ENCODE measurements at regions not wholly inside any gene's neighbourhood (a gene's known extent, or its start where the extent isn't known, plus 50 kb on each side); places are given as distances from the start of the nearest gene placed in this dataset.
"Not testable (repeated sequence)": the region's sequence is repeated elsewhere in the genome, so short reads cannot be mapped to it uniquely, and the experiment has no call there.

DNA sequence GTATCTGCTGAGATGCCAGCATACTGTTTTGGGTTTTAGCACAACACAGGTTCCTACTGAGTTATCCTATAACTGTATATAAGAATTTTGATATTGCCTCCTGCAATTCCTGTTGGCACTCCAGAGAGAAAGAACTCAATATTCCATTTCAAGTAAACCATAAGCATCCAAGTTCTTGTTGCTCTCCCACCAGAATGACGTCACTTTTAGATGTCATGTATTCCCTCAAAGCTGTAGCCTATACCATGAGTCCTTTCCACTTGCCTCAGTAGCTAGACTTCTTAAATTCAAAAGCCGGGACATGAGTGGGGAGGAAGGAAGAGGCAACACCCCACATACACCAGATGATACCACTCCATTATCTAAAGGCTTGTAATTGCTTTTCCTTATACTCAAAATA is 171.5 kb downstream of the ALDH8A1 start:
- DNase-seq = no peak

DNA sequence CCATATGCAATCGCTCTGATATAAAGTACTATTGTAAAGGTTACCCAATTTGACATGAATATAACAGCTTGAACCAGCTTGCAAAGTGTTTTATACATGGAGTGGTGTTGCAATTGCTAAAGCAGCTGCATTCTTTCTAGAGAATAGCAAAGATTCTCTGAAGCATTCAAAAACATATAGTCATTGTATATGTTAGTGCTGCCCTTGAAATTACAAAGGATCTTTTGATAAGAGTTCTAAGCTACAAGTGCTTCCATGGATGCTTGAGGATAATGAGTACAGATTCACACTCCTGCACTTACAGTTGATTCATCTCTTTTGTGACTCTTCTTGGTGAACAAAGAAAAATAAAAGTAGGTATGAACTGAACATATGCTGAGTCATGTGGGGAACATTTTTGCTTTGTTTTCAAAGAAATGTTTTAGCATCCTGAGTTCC is 175.7 kb downstream of the ALDH8A1 start:
- DNase-seq = no peak

DNA sequence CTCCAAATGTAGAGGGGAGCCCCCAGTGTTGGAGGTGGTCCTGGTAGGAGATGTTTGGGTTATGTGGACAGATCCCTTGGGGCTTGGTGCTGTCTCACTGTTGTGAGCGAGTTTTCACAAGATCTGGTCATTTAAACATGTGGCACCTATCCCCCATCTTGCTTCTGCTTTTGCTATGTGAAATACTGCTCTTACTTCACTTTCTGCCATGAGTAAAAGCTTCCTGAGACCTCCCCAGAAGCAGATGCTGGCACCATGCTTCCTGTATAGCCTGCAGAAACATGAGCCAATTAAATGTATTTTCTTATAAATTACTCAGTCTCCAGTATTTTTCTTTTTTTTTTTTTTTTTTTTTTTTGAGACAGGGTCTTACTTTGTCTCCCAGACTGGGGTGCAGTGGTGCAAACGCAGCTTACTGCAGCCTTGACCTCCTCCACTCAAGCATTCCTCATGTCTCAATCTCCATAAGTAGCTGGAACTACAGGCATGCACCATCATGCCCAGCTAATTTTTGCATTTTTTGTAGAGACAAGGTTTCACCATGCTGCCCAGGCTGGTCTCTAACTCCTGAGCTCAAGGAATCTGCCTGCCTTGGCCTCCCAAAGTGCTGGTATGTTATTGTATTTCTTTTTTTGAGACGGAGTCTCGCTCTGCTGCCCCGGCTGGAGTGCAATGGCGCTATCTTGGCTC is 177.1 kb downstream of the ALDH8A1 start:
- DNase-seq = no peak

DNA sequence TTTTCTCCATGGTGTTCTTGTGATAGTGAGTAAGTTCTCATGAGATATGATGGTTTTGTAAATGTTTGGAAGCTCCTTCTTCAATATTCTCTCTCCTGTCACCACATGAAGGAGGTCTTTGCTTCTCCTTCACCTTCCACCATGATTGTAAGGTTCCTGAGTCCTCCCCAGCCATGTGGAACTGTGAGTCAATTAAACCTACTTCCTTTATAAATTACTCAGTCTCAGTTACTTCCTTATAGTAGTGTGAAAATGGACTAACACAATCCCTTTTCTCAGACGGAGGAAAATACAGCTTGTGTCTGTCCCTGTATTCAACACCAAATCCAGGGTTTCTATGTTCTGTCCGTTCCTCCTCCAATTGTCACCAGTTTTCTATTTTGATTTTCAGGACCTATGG is 181.0 kb downstream of the ALDH8A1 start:
- DNase-seq = no peak

DNA sequence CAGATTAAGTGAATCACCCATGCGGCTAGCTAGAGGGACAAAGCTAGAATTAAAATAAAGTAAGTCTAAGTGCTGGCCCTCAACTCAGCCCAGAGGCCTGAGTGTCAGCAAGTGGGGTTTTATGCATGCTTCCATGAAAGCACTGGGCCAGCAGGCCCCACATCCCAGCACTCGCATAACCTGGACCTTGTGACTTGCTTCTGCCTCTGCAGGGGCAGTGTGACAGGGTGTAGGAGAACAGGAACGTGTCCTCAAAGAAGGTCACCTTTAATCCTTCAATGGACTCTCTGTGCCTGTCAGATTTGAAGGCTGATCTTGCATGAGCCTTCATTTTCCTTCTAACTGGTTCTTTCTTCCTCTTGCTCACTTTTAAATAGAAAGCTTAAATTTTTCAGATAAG is 183.4 kb downstream of the ALDH8A1 start:
- DNase-seq = no peak

DNA sequence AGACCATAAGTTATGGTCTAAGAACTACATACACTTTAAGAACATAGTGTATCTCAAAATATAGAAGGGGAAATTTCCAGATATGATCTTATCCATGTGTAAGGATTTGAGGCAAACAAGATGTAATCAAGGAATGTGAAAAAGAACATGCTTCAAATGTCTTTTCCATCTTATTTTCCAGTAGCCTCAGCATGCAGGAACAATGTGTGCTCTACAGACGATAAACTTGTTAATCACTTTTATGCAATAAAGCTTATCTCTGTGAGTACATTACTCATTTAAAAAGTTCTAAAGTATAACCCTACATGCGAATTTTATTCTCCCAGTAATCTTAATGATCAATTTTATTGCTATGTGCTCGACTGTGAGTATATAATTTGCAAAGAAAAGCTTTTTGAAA is 185.2 kb downstream of the ALDH8A1 start:
- no peak for DNase-seq

DNA sequence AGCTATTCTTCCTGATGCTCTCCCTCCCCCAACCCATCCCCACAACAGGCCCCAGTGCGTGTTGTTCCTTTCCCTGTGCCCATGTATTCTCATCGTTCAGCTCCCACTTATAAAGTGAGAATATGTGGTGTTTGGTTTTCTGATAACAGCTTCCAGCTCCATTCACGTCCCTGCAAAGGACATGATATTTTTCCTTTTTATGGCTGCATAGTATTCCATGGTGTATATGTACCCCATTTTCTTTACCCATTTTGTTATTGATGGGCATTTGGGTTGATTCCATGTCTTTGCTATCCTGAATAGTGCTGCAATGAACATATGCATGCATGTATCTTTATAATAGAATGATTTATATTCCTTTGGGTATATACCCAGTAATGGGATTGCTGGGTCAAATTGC is 186.3 kb downstream of the ALDH8A1 start:
- not testable (repeated sequence) for DNase-seq

DNA sequence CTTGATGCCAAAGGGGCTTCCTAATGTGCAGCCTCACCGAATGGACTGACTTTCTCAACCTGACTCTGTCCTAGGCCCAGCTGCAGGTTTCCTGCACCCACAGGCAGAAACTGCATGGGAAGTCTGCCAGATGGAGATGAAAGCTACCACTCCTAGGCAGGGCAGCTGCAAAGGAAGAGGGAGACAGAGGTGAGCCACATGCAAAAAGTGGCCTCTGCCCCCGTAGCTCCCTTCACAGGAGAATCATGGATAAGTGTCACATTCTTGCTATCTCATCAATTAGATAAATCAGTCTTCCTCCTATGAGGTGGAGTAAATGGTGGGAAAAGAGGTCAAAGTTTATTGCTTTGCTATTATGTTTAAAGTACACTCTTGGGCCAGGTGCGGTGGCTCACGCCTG is 191.3 kb downstream of the ALDH8A1 start:
- no peak for DNase-seq

DNA sequence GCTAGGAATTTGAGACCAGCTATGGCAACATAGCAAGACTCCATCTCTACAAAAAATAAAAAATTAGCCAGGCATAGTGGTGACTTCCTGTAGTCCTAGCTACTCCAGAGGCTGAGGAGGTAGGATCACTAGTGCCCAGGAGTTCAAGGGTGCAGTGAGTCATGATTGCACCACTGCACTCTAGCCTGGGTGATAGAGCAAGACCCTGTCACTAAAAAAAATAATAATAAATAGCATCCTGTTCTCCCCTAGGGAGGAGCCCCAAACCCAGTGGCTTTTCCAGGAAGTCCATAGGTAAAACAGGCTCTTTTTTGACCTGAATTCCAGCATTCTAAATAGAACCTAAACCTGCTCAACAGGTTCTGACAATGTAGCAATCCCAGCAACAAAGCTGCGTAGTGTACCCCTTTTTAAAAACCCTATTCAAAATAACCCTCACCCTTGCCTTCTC is 192.0 kb downstream of the ALDH8A1 start:
- DNase-seq = no peak

DNA sequence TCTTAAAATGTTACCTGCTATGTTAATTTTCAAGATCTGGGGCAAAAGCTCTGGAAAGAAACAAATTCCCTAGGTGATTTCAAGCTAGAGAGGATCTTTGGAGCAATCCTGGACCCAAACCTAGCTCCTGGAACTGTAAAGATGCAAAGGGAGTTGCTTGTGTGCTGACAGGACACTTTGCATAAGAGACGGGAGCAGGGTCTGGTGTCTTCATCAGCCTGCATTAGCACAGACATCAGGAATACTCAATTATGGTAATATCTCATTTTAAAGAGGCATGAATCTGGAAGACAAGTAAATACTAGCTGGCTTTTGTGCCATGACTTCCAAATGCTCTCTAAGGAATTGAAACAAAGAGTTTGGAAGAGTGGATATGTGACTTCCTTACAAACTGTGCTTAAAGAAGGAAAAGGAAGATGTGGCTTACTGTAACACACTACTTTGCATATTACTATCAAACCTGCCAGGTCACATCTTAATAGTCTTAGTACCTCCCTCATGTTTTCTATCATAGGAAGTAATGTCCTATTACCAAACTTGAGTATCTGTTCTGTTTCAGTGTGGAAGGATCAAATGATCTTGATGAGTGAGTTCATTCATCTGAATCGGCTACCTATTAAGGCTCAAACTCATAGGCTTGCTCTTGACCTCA is 193.4 kb downstream of the ALDH8A1 start:
- DNase-seq = no peak

DNA sequence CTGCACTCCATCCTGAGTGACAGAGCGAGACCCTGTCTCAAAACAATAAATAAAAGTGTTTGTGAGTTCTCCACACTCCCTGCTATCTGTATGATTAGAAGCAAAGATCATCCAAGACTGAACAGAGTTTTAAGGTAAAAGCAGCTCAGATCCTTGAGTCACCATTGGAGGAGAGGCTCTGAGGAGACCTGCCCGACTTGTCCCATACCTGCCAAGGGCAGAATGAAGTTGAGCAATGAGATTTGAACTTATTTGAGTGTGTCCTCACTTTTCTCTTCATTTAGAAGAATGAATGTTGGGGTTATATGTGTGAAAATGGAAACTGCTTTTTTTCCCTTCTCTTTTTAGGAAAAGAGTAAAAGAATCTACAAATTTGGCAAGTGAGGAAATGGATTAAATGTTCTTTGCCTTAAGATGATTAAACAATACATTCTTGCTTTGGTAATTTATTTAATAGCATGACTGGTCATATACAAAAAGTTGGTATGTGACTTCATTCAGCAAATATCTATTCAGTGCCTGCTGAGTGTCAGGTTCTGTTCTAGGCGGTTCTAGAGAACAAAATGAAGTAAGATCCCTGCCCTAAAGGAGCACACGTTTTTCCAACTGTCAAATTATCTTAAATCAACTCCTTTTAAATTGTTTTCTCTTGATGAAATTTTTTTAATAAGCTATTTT is 195.7 kb downstream of the ALDH8A1 start:
- no peak for DNase-seq

DNA sequence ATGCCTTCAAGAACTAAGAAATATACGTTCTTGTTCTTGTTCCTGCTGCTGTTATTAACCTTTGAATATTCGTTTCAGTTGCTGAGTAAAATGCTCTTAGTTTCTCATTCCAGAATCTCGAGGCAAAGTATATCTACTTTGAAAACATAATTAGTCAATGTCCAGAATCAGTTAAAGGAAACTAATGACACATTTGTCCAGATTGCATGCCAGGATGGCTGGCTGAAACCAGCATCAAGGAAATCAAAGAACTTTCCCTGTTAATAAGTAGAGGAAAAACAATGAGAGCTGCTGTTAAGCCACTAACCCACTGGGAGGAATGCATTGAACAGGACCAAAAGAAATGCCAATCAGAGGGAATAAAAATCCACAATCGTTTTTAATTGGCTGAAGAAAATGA is 196.9 kb downstream of the ALDH8A1 start:
- no peak for DNase-seq

DNA sequence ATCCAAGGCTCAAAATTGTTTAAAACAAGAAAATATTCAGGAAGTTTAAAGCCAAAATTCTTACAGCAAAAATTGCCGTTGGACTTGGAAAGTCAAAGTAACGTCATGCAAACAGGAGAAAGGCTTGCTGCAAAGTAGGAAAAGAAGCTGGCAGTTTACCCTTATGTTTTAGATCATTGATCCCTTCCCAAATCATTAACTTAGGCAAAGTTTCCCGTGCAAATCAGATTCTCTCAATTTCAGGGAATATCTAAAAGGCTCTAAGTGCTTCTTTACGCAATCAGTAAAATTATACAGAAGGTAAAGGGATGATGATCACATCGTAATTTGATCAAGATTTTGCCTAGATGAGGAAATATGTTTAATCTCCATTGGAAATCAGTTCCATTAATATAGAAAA is 197.5 kb downstream of the ALDH8A1 start:
- no peak for DNase-seq

DNA sequence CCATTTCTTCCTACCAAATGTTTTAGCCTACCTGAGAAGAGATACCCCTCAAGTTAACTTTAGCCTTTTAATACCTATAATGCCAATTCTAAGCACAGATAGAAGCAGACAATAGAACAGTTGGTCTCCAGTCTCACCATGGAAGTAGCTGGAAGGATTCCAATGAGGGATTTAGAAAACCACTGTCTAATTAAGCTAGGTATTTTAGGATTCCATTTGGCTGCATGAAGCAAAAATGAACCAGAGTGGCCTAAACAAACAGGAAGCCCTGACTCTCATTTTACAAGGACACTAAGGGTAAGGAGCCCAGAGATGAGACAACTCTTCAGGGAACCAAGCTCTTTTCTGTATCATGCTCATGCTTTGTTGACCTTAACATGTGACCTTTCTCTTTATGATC is 199.2 kb downstream of the ALDH8A1 start:
- DNase-seq = no peak

DNA sequence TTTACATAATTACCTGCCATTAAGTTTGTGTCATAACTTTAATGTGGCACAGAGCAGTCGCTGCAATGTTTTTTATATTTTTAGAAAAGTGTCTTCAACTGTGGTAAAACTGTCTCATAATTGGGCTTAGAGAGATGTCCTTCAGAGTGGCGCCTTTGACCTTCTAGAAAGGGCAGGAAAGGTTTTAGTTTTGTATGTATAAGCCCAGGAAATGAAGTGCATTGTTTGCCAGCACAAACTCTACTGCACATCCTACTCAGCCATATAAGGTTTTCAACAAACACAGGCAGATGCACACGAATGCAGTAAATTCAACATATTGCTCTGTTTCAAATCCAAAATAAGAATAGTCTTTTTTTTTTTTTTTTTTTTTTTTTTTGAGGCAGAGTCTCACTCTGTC is 201.4 kb downstream of the ALDH8A1 start:
- no peak for DNase-seq

DNA sequence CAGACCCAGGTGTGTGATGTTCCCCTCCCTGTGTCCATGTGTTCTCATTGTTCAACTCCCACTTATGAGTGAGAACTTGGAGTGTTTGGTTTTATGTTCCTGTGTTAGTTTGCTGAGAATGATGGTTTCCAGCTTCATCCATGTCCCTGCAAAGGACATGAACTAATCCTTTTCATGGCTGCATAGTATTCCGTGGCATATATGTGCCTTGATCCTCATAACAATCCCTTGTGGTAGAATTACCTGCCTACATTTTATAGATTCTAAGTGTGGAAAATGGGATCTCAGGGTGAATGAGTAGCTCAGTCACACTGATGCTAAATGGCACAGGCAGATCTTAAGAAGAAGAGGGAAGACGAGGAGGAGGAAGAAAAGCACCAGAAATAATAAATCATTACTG is 202.7 kb downstream of the ALDH8A1 start:
- DNase-seq = not testable (repeated sequence)

DNA sequence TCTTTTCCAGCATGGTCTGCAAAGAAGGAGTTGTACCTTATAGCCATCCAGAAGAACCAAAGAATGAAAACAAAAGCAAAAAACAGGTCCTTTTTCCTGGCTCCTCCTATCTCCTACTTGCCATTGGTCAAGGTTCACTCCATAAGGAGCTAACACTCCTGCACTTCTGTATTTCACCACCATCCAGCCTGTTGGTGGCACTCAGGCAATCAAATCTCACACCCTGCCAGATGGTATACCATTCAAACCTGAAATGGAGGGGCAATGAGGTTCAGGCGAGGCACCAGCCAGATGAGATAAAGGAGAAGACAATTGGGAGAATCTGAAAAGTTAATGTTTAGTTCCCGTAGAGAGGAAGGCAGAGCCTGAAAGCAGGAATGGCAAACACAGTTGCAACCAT is 203.8 kb downstream of the ALDH8A1 start:
- no peak for DNase-seq

DNA sequence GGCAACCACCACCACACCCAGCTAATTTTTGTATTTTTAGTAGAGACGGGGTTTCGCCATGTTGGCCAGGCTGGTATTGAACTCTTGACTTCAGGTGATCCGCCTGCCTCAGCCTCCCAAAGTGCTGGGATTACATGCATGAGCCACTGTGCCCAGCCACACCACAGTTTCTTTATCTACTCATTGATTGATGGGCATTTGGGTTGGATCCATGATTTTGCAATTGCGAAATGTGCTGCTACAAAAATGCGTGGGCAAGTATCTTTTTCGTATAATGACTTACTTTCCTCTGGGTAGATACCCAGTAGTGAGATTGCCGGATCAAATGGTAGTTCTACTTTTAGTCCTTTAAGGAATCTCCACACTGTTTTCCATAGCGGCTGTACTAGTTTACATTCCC is 204.7 kb downstream of the ALDH8A1 start:
- not testable (repeated sequence) for DNase-seq

DNA sequence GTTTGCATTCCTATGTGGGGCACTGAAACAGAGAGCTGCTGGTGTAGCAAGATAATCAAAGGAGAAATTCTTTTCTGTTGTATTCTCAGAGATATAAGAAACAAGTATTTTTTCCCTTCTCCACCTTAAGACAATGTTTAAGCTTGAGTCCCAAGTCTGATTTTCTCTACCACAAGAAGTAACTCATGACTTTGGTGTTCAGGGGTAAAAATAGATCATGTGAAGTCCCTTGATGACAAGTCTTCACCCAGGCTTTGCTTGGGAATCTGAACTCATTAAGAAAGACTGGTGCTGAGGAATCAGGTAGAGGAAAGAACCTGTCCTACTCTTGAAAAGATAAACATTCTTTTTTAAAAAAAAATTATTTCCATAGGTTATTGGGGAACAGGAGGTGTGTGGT is 205.6 kb downstream of the ALDH8A1 start:
- DNase-seq = no peak

DNA sequence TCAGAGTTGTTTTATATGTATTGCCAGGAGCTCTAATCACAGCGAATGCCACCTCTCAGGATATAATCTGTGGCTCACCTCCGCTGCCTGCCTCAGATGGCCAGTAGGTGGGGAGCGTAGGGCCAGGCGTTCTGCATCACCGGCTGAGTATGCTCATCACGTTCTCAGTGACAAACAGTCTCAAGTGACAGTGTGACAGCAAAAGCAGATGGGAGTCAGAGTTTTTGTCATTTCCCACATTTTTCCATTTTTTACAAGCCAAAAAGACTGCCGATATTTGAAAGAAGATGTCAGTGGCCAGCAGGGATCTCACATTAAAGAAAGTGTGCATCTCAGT is 208.7 kb downstream of the ALDH8A1 start:
- DNase-seq = no peak

DNA sequence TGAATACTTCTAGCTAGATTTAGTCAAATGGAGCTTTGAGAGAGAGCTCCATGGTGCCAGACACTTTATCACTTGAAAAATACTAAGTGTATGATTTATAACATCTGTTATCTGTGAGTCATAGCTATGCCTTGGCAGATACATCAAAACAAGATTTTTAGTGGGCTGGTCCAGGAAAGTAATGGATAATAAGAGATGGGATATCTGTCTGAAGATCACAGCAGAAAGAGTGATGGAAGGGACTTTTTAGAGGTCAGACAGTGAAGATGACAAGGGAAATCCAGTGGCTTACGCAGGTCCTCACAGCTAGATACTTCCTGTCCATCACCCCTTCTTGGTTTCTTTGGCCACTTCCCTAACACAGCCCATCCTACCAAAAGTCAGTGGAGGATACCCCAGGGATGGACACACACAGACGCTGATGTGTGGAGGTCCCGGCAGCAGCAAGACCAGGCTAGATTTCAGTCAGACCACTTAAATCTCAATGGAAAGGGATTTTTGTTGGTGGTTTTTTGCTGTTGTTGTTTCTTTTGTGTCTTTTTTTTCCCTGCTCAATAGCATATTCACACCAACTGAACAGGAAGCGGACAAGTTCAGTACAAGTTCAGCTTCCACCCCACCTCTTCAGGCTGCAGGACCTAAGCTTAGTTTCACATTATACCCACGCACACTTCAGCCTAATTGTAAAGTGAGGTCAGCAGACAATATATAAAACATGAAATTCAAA is 209.3 kb downstream of the ALDH8A1 start:
- DNase-seq = no peak

DNA sequence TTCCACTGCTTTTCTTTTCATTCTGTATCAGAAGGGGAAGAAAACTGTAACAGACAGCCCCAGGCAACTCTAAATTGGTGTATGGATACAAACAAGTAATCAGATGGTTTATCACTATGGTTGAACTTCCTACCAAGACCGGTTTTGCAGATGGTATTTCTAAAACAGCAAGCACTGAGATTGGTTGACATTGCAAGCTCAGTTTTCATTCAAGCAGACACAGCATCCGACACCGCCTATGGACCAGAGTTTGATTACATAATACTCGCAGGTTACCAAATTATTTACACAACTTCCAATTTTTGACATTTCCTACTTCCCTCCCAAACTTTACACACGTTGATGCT is 209.9 kb downstream of the ALDH8A1 start:
- DNase-seq = no peak

DNA sequence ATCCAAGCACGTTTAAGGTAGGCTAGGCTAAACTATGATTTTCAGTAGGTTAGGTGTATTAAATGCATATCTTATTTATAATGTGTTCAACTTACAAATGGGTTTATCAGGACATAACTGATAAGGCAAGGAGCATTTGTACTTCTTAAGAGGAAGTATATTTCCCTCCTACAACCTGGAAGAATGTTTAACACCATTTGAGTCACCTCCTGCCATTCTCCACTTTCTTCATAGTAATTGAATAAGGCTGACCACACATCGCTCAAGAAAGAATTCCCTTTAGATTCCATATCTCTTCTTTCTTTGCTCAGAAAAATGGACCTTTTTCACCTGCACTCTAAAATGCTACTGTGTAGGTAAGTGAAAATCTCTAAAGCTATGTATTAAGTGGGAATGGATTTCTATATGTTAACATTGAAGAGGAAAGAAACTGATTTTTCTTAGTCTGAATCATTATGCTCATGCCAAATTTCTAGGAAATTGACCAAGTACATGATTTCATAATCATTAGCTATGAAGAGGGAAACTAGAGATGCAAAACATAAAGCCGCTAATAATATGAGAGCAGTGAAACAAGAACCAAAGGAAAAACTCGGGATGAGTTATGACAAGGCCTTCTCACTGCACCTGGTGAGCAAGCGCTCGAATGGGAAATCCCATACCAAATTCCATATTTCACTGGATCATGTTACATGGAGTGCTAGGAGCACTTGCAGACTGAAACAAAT is 210.4 kb downstream of the ALDH8A1 start:
- DNase-seq = no peak

Data from OCI-M1 (cell line).